GM11168 (cell line): ENCODE measurements at regions not wholly inside any gene's neighbourhood (a gene's known extent, or its start where the extent isn't known, plus 50 kb on each side); places are given as distances from the start of the nearest gene placed in this dataset.

Experiments used
- in situ Hi-C: fragments of 300-500 bp; cut with MboI; formaldehyde crosslinking; loops from one replicate; pipeline ENCODE4 v1.12.0; 2022; ENCODE audit warnings: low sequenced_read_pairs; ENCODE audit not compliant: unreplicated experiment

- in situ Hi-C loops: no loop called here
Observed at GRCh38 chr18:41761333-41762018, 193.6 kb upstream of the PIK3C3 start.

- in situ Hi-C loops: no loop called here
Observed at GRCh38 chr18:41758534-41758933, 196.5 kb upstream of the PIK3C3 start.

GRCh38 chr18:41756141-41756540 lies 198.9 kb upstream of the PIK3C3 start:
- in situ Hi-C loops: no loop called here

- in situ Hi-C loops: no loop called here
Observed at GRCh38 chr18:41754332-41754731, 200.7 kb upstream of the PIK3C3 start.

- in situ Hi-C loops: no loop called here
Observed at GRCh38 chr18:41753826-41754225, 201.2 kb upstream of the PIK3C3 start.

- in situ Hi-C loops: no loop called here
Observed at GRCh38 chr18:41752826-41753225, 202.2 kb upstream of the PIK3C3 start.

- in situ Hi-C loops: no loop called here
Observed at GRCh38 chr18:41751652-41752051, 203.4 kb upstream of the PIK3C3 start.

- in situ Hi-C loops: no loop called here
Observed at GRCh38 chr18:41751161-41751560, 203.9 kb upstream of the PIK3C3 start.

GRCh38 chr18:41747723-41748242 lies 207.3 kb upstream of the PIK3C3 start:
- in situ Hi-C loops: no loop called here

GRCh38 chr18:41745166-41746049 lies 209.6 kb upstream of the PIK3C3 start:
- in situ Hi-C loops: no loop called here

GRCh38 chr18:41744421-41745030 lies 210.5 kb upstream of the PIK3C3 start:
- in situ Hi-C loops: no loop called here

- in situ Hi-C loops: no loop called here
Observed at GRCh38 chr18:41737218-41737617, 217.8 kb upstream of the PIK3C3 start.

GRCh38 chr18:41734917-41735316 lies 220.1 kb upstream of the PIK3C3 start:
- in situ Hi-C loops: no loop called here

GRCh38 chr18:41732356-41732755 lies 222.7 kb upstream of the PIK3C3 start:
- in situ Hi-C loops: no loop called here

GRCh38 chr18:41731884-41732283 lies 223.2 kb upstream of the PIK3C3 start:
- in situ Hi-C loops: no loop called here

- in situ Hi-C loops: no loop called here
Observed at GRCh38 chr18:41724195-41724594, 230.8 kb upstream of the PIK3C3 start.

- in situ Hi-C loops: no loop called here
Observed at GRCh38 chr18:41721103-41721790, 233.8 kb upstream of the PIK3C3 start.

GRCh38 chr18:41720226-41720625 lies 234.8 kb upstream of the PIK3C3 start:
- in situ Hi-C loops: no loop called here

GRCh38 chr18:41719808-41720207 lies 235.2 kb upstream of the PIK3C3 start:
- in situ Hi-C loops: no loop called here

GRCh38 chr18:41714872-41715271 lies 240.2 kb upstream of the PIK3C3 start:
- in situ Hi-C loops: no loop called here
